GM23248 (cell line): ENCODE measurements at regions not wholly inside any gene's neighbourhood (a gene's known extent, or its start where the extent isn't known, plus 50 kb on each side); places are given as distances from the start of the nearest gene placed in this dataset.

Experiments used
- DNase-seq: peaks from one replicate; pipeline ENCODE4 v3.0.0-alpha.2; 2015
- H2AFZ ChIP-seq: fragments of 200-600 bp; sonication (generic); 2 replicates; pipeline ENCODE4 v1.6.1; 2016; ENCODE audit warnings: antibody characterized with exemption
- H3F3A ChIP-seq: fragments of 200-600 bp; sonication (generic); 2 replicates; pipeline ENCODE4 v1.6.1; 2016; ENCODE audit warnings: mild to moderate bottlenecking, antibody characterized with exemption, mixed run types; ENCODE audit not compliant: insufficient read depth
- H3K27ac ChIP-seq: fragments of 200-600 bp; sonication (generic); 2 replicates; pipeline ENCODE4 v1.5.1; 2016; ENCODE audit warnings: mild to moderate bottlenecking
- H3K27me3 ChIP-seq: fragments of 200-600 bp; sonication (generic); replicated peaks from 2 replicates; pipeline ENCODE4 v1.6.1; 2016; ENCODE audit warnings: mild to moderate bottlenecking; ENCODE audit not compliant: insufficient read depth
- H3K36me3 ChIP-seq: fragments of 200-600 bp; sonication (generic); 2 replicates; pipeline ENCODE4 v1.6.1; 2016; ENCODE audit warnings: low read depth, mild to moderate bottlenecking
- H3K4me1 ChIP-seq: fragments of 200-600 bp; sonication (generic); 2 replicates; pipeline ENCODE4 v1.6.1; 2016; ENCODE audit warnings: mild to moderate bottlenecking; ENCODE audit not compliant: insufficient read depth
- H3K4me2 ChIP-seq: fragments of 200-600 bp; sonication (generic); one replicate; pipeline ENCODE4 v1.6.1; 2016; ENCODE audit warnings: mild to moderate bottlenecking; ENCODE audit not compliant: unreplicated experiment
- H3K4me3 ChIP-seq: fragments of 200-600 bp; sonication (generic); 2 replicates; pipeline ENCODE4 v1.5.1; 2016; ENCODE audit warnings: mild to moderate bottlenecking
- H3K79me2 ChIP-seq: fragments of 200-600 bp; sonication (generic); 2 replicates; pipeline ENCODE4 v1.6.1; 2016; ENCODE audit warnings: mild to moderate bottlenecking; ENCODE audit not compliant: insufficient read depth
- H3K9ac ChIP-seq: fragments of 200-600 bp; sonication (generic); 2 replicates; pipeline ENCODE4 v1.6.1; 2016; ENCODE audit warnings: mild to moderate bottlenecking
- H3K9me2 ChIP-seq: fragments of 200-600 bp; sonication (generic); 2 replicates; pipeline ENCODE4 v1.6.1; 2016; ENCODE audit warnings: mixed run types, mild to moderate bottlenecking, moderate library complexity; ENCODE audit not compliant: insufficient read depth
- H3K9me3 ChIP-seq: fragments of 200-600 bp; sonication (generic); one replicate; pipeline ENCODE4 v1.6.1; 2017; ENCODE audit warnings: low read depth
- H4K20me1 ChIP-seq: fragments of 200-600 bp; sonication (generic); 2 replicates; pipeline ENCODE4 v1.6.0; 2016; ENCODE audit not compliant: insufficient read depth
- EZH2 ChIP-seq: fragments of 200-600 bp; sonication (generic); IDR thresholded peaks from 2 replicates; pipeline ENCODE4 v1.6.1; 2018; ENCODE audit warnings: antibody characterized with exemption, mild to moderate bottlenecking; ENCODE audit not compliant: insufficient read depth, poor library complexity, severe bottlenecking
- EZH2phosphoT487 ChIP-seq: fragments of 200-600 bp; sonication (generic); IDR thresholded peaks from 2 replicates; pipeline ENCODE4 v1.6.1; 2018; ENCODE audit warnings: antibody characterized with exemption, moderate library complexity, mild to moderate bottlenecking, low read depth; ENCODE audit not compliant: insufficient read depth
- WGBS, 2 experiments: methylation state at CpG; one replicate each; pipeline ENCODE4 v1.1.6; 2015 to 2017; ENCODE audit warnings: low lambda C conversion rate in 2 of 2, low coverage in 1 of 2; ENCODE audit errors: missing lambda C conversion rate in 2 of 2; 5-methylcytosine and 5-hydroxymethylcytosine counted together
- in situ Hi-C: fragments of 300-500 bp; cut with MboI; formaldehyde crosslinking; loops from 2 replicates; pipeline ENCODE4 v1.15.0; 2020

- TF ChIP-seq EZH2 (no peak), EZH2phosphoT487 (no peak)
- no peak overlapping the region for H3K9ac ChIP-seq
- peaks cover 8% of the 10 kb centered on the region; the same call in 1 of the 2 replicates for H4K20me1 ChIP-seq
- H3K4me3 ChIP-seq: no peak overlapping the region
- H3K79me2 ChIP-seq: peaks cover 96% of the 10 kb centered on the region
- H3K4me1 ChIP-seq: peaks cover 44% of the 10 kb centered on the region
- no peaks in the 10 kb centered on the region for H3K9me2 ChIP-seq
- peaks cover 16% of the 10 kb centered on the region for H3K36me3 ChIP-seq
- peak overlapping the region; percentile 41 for H3K27ac ChIP-seq
- H2AFZ ChIP-seq: no peak overlapping the region
- peak overlapping the region; percentile 46 for H3K4me2 ChIP-seq
- peak; percentile 53 for DNase-seq
- H3K9me3 ChIP-seq: no peaks in the 10 kb centered on the region
- in situ Hi-C loops: no loop called here
- H3F3A ChIP-seq: peaks cover 54% of the 10 kb centered on the region
- no peaks in the 10 kb centered on the region for H3K27me3 ChIP-seq
Measured at GRCh38 chr7:131066635-131067034, 261.0 kb upstream of the MKLN1 start.

GRCh38 chr7:131067220-131067619, 260.5 kb upstream of the MKLN1 start:
- WGBS, 2 experiments: 52 to 59% methylated on average over 5 of the region's 5 CpGs

GRCh38 chr7:131068604-131069021, 259.1 kb upstream of the MKLN1 start:
- H3K4me2 ChIP-seq: no peak overlapping the region
- peaks cover 63% of the 10 kb centered on the region for H3K4me1 ChIP-seq
- no peak for TF ChIP-seq EZH2phosphoT487
- TF ChIP-seq EZH2: no peak
- peaks cover 11% of the 10 kb centered on the region; the same call in 1 of the 2 replicates for H3K36me3 ChIP-seq
- 29 to 44% methylated on average over 2 of the region's 2 CpGs for WGBS, 2 experiments
- peaks cover 67% of the 10 kb centered on the region for H3F3A ChIP-seq
- H4K20me1 ChIP-seq: peaks cover 7% of the 10 kb centered on the region; the same call in 1 of the 2 replicates
- no peak overlapping the region for H2AFZ ChIP-seq
- DNase-seq: peak; percentile 76
- H3K9ac ChIP-seq: no peak overlapping the region
- H3K27ac ChIP-seq: peak overlapping the region; percentile 48
- H3K9me3 ChIP-seq: no peaks in the 10 kb centered on the region
- H3K4me3 ChIP-seq: no peak overlapping the region
- H3K27me3 ChIP-seq: no peaks in the 10 kb centered on the region
- H3K79me2 ChIP-seq: peaks cover 98% of the 10 kb centered on the region
- in situ Hi-C loops: no loop called here
- H3K9me2 ChIP-seq: no peaks in the 10 kb centered on the region

More at GRCh38 chr7:131067220-131067619, 260.5 kb upstream of the MKLN1 start:
- H3F3A ChIP-seq: peaks cover 56% of the 10 kb centered on the region
- H3K27ac ChIP-seq: peak overlapping the region; percentile 41
- in situ Hi-C loops: no loop called here
- no peaks in the 10 kb centered on the region for H3K9me3 ChIP-seq
- no peaks in the 10 kb centered on the region for H3K27me3 ChIP-seq
- peak overlapping the region; percentile 46 for H3K4me2 ChIP-seq
- H2AFZ ChIP-seq: no peak overlapping the region
- TF ChIP-seq EZH2 (no peak), EZH2phosphoT487 (no peak)
- no peaks in the 10 kb centered on the region for H3K9me2 ChIP-seq
- H3K79me2 ChIP-seq: peaks cover 98% of the 10 kb centered on the region
- H3K4me1 ChIP-seq: peaks cover 50% of the 10 kb centered on the region
- DNase-seq: peak; percentile 52
- H4K20me1 ChIP-seq: peaks cover 8% of the 10 kb centered on the region; the same call in 1 of the 2 replicates
- peaks cover 16% of the 10 kb centered on the region for H3K36me3 ChIP-seq
- H3K4me3 ChIP-seq: no peak overlapping the region
- H3K9ac ChIP-seq: no peak overlapping the region

GRCh38 chr7:131071786-131072504, 255.7 kb upstream of the MKLN1 start:
- Histone ChIP-seq H3K9me2 (no peaks in the 10 kb centered on the region), H3K9me3 (no peaks in the 10 kb centered on the region), H3F3A (peaks cover 76% of the 10 kb centered on the region), H3K4me2 (peak overlapping the region; percentile 85), H3K4me3 (peak overlapping the region; percentile 51), H4K20me1 (no peaks in the 10 kb centered on the region; the same call in 1 of the 2 replicates), H3K79me2 (peaks cover 96% of the 10 kb centered on the region), H3K4me1 (peaks cover 80% of the 10 kb centered on the region), H2AFZ (peak overlapping the region; percentile 57), H3K36me3 (0 out of 2 replicates have a peak, but pooled peaks cover 5% of the 10 kb centered on the region), H3K27me3 (no peaks in the 10 kb centered on the region), H3K27ac (peak overlapping the region; percentile 78), H3K9ac (peak overlapping the region; percentile 59)
- TF ChIP-seq EZH2phosphoT487: no peak
- TF ChIP-seq EZH2: no peak
- WGBS, 2 experiments: 41% methylated on average over 10 of the region's 10 CpGs
- in situ Hi-C loops: no loop called here
- peak; percentile 70 for DNase-seq
